Muscle of back (tissue), 3 donors: ENCODE measurements at regions not wholly inside any gene's neighbourhood (a gene's known extent, or its start where the extent isn't known, plus 50 kb on each side); places are given as distances from the start of the nearest gene placed in this dataset.
"Not testable (repeated sequence)": the region's sequence is repeated elsewhere in the genome, so short reads cannot be mapped to it uniquely, and the experiment has no call there.

Experiments
- DNase-seq, 3 donors: peaks; one replicate each; pipeline versions ENCODE4 v3.0.0 to v3.0.0-alpha.2; 2013

GRCh38 chr9:108766626-108767161, 89.1 kb downstream of the ACTL7B start:
- DNase-seq, result no peak

GRCh38 chr9:108765265-108765664, 90.5 kb downstream of the ACTL7B start:
- DNase-seq, result no peak

GRCh38 chr9:108762348-108763055, 93.3 kb downstream of the ACTL7B start:
- no peak for DNase-seq

GRCh38 chr9:108761655-108762347, 94.0 kb downstream of the ACTL7B start:
- peak; percentile 49 to 82 (median 70) for DNase-seq

- no peak for DNase-seq
Observed at GRCh38 chr9:108760841-108761240, 94.9 kb downstream of the ACTL7B start.

GRCh38 chr9:108759835-108760234, 96.0 kb downstream of the ACTL7B start:
- DNase-seq, result no peak

GRCh38 chr9:108759399-108759798, 96.4 kb downstream of the ACTL7B start:
- DNase-seq, result no peak

GRCh38 chr9:108756746-108757490, 98.9 kb downstream of the ACTL7B start:
- no peak for DNase-seq

GRCh38 chr9:108755979-108756378, 99.8 kb downstream of the ACTL7B start:
- DNase-seq, result no peak

GRCh38 chr9:108751369-108751768, 104.4 kb downstream of the ACTL7B start:
- no peak for DNase-seq

GRCh38 chr9:108750661-108751215, 105.0 kb downstream of the ACTL7B start:
- DNase-seq, result no peak

GRCh38 chr9:108748776-108749175, 107.0 kb downstream of the ACTL7B start:
- no peak for DNase-seq

GRCh38 chr9:108746864-108747263, 108.9 kb downstream of the ACTL7B start:
- DNase-seq, result peak in 1 of 3 donors; percentile 65

- no peak for DNase-seq
Observed at GRCh38 chr9:108746001-108746400, 109.8 kb downstream of the ACTL7B start.

- DNase-seq, result no peak
Observed at GRCh38 chr9:108744641-108745040, 111.1 kb downstream of the ACTL7B start.

- DNase-seq, result peak; percentile 19 to 36 (median 34)
Observed at GRCh38 chr9:108743901-108744371, 111.8 kb downstream of the ACTL7B start.

GRCh38 chr9:108743416-108743815, 112.4 kb downstream of the ACTL7B start:
- no peak for DNase-seq

GRCh38 chr9:108742191-108742590, 113.6 kb downstream of the ACTL7B start:
- DNase-seq, result no peak

- DNase-seq, result not testable (repeated sequence)
Observed at GRCh38 chr9:108731292-108731691, 124.5 kb downstream of the ACTL7B start.

- peak in 1 of 3 donors; percentile 30 for DNase-seq
Observed at GRCh38 chr9:108727580-108728111, 128.1 kb downstream of the ACTL7B start.

GRCh38 chr9:108724652-108725051, 131.1 kb downstream of the ACTL7B start:
- peak in 1 of 3 donors; percentile 61 for DNase-seq

- DNase-seq, result no peak
Observed at GRCh38 chr9:108724122-108724521, 131.7 kb downstream of the ACTL7B start.
